ENCODE measurements at regions not wholly inside any gene's neighbourhood (a gene's known extent, or its start where the extent isn't known, plus 50 kb on each side); places are given as distances from the start of the nearest gene placed in this dataset.

DNA sequence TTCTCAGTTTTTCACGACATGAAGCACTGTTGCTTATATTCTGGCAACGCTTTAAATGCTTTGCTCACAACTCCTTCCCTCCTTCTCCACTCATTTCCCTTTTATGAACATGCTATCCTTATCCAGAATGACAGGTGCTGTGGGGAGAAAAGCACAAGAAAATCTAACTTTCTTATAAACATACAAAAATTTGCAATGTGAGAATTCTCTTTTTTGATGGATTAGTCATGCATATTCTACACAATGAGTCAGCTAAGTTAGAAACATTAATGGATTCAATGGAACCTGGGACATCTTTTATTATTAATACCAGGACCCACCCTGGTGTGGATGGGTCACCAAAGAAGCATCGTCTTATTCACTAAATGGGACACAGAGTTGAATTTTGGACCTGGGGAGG is 234.6 kb upstream of the CDH5 start (continued):
- TF ChIP-seq, protein P1, sequence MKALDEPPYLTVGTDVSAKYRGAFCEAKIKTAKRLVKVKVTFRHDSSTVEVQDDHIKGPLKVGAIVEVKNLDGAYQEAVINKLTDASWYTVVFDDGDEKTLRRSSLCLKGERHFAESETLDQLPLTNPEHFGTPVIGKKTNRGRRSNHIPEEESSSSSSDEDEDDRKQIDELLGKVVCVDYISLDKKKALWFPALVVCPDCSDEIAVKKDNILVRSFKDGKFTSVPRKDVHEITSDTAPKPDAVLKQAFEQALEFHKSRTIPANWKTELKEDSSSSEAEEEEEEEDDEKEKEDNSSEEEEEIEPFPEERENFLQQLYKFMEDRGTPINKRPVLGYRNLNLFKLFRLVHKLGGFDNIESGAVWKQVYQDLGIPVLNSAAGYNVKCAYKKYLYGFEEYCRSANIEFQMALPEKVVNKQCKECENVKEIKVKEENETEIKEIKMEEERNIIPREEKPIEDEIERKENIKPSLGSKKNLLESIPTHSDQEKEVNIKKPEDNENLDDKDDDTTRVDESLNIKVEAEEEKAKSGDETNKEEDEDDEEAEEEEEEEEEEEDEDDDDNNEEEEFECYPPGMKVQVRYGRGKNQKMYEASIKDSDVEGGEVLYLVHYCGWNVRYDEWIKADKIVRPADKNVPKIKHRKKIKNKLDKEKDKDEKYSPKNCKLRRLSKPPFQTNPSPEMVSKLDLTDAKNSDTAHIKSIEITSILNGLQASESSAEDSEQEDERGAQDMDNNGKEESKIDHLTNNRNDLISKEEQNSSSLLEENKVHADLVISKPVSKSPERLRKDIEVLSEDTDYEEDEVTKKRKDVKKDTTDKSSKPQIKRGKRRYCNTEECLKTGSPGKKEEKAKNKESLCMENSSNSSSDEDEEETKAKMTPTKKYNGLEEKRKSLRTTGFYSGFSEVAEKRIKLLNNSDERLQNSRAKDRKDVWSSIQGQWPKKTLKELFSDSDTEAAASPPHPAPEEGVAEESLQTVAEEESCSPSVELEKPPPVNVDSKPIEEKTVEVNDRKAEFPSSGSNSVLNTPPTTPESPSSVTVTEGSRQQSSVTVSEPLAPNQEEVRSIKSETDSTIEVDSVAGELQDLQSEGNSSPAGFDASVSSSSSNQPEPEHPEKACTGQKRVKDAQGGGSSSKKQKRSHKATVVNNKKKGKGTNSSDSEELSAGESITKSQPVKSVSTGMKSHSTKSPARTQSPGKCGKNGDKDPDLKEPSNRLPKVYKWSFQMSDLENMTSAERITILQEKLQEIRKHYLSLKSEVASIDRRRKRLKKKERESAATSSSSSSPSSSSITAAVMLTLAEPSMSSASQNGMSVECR (CRISPR knock-in tag; IDR thresholded peaks at IDR 0.05; ENCODE audit: borderline replicate concordance), result no peak
- TF ChIP-seq HMGA2 (CRISPR knock-in tag; IDR thresholded peaks at IDR 0.05) (no peak), JAZF1 (CRISPR knock-in tag; IDR thresholded peaks at IDR 0.05) (no peak)
- TF ChIP-seq, protein P2, sequence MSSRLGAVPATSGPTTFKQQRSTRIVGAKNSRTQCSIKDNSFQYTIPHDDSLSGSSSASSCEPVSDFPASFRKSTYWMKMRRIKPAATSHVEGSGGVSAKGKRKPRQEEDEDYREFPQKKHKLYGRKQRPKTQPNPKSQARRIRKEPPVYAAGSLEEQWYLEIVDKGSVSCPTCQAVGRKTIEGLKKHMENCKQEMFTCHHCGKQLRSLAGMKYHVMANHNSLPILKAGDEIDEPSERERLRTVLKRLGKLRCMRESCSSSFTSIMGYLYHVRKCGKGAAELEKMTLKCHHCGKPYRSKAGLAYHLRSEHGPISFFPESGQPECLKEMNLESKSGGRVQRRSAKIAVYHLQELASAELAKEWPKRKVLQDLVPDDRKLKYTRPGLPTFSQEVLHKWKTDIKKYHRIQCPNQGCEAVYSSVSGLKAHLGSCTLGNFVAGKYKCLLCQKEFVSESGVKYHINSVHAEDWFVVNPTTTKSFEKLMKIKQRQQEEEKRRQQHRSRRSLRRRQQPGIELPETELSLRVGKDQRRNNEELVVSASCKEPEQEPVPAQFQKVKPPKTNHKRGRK (CRISPR knock-in tag; IDR thresholded peaks at IDR 0.05; ENCODE audit: borderline replicate concordance), result no peak

DNA sequence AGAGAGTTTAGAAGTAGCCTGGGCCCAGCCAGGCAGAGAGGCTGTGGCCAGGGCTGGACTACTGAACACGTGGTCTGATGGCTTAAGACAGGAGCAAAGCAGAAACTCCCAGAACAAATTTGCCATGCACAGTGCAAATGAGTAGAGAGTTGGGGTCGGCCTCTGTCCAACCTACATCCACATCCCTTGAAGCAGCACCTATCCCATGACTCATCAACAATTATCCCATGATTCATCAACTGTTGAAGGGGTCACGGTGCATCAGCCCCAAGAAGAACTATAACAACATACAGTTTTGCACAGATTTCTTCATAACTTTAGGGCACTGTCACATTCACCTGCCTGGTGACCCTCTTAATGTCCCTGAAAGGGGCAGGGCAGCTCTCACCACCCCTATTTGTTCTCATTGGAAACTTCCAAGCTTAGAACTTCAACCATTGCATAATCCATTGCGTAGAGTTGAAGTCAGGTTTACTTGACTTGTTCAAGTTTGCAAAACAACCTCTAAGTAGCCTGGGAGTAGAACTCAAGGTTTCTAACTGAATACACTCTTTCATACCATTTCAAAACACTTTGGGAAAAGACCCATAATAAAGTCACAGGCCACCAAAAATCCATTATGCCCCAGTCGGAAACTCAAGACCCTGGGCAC is 235.2 kb upstream of the CDH5 start:
- no peak overlapping the region for H3K4me3 Mint-ChIP-seq
- TF ChIP-seq ZNF219 (CRISPR knock-in tag; IDR thresholded peaks at IDR 0.05; ENCODE audit: borderline replicate concordance) (no peak), FOXK1 (CRISPR knock-in tag; IDR thresholded peaks at IDR 0.05) (no peak), ATF1 (CRISPR knock-in tag; IDR thresholded peaks at IDR 0.05) (no peak), ZNF138 (CRISPR knock-in tag; conservative IDR thresholded peaks at IDR 0.05) (no peak), ELF4 (CRISPR knock-in tag; IDR thresholded peaks at IDR 0.05; ENCODE audit: low read depth) (no peak), ZNF396 (CRISPR knock-in tag; IDR thresholded peaks at IDR 0.05; ENCODE audit: borderline replicate concordance) (no peak), OVOL2 (CRISPR knock-in tag; IDR thresholded peaks at IDR 0.05; ENCODE audit: borderline replicate concordance) (no peak), SOX15 (CRISPR knock-in tag; IDR thresholded peaks at IDR 0.05) (no peak), ZNF416 (CRISPR knock-in tag; IDR thresholded peaks at IDR 0.05) (no peak), PRRX2 (CRISPR knock-in tag; IDR thresholded peaks at IDR 0.05) (no peak), ETV6 (CRISPR knock-in tag; IDR thresholded peaks at IDR 0.05) (no peak), EMX1 (CRISPR knock-in tag; IDR thresholded peaks at IDR 0.05) (no peak)
- TF ChIP-seq, protein P3, sequence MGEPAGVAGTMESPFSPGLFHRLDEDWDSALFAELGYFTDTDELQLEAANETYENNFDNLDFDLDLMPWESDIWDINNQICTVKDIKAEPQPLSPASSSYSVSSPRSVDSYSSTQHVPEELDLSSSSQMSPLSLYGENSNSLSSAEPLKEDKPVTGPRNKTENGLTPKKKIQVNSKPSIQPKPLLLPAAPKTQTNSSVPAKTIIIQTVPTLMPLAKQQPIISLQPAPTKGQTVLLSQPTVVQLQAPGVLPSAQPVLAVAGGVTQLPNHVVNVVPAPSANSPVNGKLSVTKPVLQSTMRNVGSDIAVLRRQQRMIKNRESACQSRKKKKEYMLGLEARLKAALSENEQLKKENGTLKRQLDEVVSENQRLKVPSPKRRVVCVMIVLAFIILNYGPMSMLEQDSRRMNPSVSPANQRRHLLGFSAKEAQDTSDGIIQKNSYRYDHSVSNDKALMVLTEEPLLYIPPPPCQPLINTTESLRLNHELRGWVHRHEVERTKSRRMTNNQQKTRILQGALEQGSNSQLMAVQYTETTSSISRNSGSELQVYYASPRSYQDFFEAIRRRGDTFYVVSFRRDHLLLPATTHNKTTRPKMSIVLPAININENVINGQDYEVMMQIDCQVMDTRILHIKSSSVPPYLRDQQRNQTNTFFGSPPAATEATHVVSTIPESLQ (CRISPR knock-in tag; IDR thresholded peaks at IDR 0.05), result no peak
- TF ChIP-seq, protein P4, sequence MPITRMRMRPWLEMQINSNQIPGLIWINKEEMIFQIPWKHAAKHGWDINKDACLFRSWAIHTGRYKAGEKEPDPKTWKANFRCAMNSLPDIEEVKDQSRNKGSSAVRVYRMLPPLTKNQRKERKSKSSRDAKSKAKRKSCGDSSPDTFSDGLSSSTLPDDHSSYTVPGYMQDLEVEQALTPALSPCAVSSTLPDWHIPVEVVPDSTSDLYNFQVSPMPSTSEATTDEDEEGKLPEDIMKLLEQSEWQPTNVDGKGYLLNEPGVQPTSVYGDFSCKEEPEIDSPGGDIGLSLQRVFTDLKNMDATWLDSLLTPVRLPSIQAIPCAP (CRISPR knock-in tag; IDR thresholded peaks at IDR 0.05), result no peak
- TF ChIP-seq, protein P5, sequence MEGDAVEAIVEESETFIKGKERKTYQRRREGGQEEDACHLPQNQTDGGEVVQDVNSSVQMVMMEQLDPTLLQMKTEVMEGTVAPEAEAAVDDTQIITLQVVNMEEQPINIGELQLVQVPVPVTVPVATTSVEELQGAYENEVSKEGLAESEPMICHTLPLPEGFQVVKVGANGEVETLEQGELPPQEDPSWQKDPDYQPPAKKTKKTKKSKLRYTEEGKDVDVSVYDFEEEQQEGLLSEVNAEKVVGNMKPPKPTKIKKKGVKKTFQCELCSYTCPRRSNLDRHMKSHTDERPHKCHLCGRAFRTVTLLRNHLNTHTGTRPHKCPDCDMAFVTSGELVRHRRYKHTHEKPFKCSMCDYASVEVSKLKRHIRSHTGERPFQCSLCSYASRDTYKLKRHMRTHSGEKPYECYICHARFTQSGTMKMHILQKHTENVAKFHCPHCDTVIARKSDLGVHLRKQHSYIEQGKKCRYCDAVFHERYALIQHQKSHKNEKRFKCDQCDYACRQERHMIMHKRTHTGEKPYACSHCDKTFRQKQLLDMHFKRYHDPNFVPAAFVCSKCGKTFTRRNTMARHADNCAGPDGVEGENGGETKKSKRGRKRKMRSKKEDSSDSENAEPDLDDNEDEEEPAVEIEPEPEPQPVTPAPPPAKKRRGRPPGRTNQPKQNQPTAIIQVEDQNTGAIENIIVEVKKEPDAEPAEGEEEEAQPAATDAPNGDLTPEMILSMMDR (IDR thresholded peaks at IDR 0.05), result no peak
- TF ChIP-seq, protein P6, sequence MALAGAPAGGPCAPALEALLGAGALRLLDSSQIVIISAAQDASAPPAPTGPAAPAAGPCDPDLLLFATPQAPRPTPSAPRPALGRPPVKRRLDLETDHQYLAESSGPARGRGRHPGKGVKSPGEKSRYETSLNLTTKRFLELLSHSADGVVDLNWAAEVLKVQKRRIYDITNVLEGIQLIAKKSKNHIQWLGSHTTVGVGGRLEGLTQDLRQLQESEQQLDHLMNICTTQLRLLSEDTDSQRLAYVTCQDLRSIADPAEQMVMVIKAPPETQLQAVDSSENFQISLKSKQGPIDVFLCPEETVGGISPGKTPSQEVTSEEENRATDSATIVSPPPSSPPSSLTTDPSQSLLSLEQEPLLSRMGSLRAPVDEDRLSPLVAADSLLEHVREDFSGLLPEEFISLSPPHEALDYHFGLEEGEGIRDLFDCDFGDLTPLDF (CRISPR knock-in tag; IDR thresholded peaks at IDR 0.05), result no peak
- TF ChIP-seq, protein P7, sequence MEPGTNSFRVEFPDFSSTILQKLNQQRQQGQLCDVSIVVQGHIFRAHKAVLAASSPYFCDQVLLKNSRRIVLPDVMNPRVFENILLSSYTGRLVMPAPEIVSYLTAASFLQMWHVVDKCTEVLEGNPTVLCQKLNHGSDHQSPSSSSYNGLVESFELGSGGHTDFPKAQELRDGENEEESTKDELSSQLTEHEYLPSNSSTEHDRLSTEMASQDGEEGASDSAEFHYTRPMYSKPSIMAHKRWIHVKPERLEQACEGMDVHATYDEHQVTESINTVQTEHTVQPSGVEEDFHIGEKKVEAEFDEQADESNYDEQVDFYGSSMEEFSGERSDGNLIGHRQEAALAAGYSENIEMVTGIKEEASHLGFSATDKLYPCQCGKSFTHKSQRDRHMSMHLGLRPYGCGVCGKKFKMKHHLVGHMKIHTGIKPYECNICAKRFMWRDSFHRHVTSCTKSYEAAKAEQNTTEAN (CRISPR knock-in tag; IDR thresholded peaks at IDR 0.05), result no peak
- H3K9me3 Mint-ChIP-seq, result no peaks in the 10 kb centered on the region
- no peaks in the 10 kb centered on the region for H3K36me3 Mint-ChIP-seq
- H3K4me1 Mint-ChIP-seq, result peaks cover 34% of the 10 kb centered on the region
- ChIA-PET POLR2A (no interaction called here), CTCF (no interaction called here)
- ATAC-seq, result no peak
- no peak overlapping the region for H3K27ac Mint-ChIP-seq
- peaks cover 16% of the 10 kb centered on the region for H3K27me3 Mint-ChIP-seq (ENCODE audit: low read depth)
- no peak for DNase-seq (ENCODE audit: low spot score)

Measured in WTC11 (cell line).